NOMO-1 treated with DMSO at 0.1 percent for 48 hours (cell line): ENCODE measurements at regions not wholly inside any gene's neighbourhood (a gene's known extent, or its start where the extent isn't known, plus 50 kb on each side); places are given as distances from the start of the nearest gene placed in this dataset.
"Not testable (repeated sequence)": the region's sequence is repeated elsewhere in the genome, so short reads cannot be mapped to it uniquely, and the experiment has no call there.

Experiments
- DNase-seq: peaks from one replicate; lab custom pipeline; 2025; ENCODE audit not compliant: unreplicated experiment; lab: John Stamatoyannopoulos, UW

GRCh38 chr6:91994787-91995186 lies 1407.9 kb upstream of the MAP3K7 start:
- no peak for DNase-seq

GRCh38 chr6:91982559-91982958 lies 1395.7 kb upstream of the MAP3K7 start:
- no peak for DNase-seq

DNA sequence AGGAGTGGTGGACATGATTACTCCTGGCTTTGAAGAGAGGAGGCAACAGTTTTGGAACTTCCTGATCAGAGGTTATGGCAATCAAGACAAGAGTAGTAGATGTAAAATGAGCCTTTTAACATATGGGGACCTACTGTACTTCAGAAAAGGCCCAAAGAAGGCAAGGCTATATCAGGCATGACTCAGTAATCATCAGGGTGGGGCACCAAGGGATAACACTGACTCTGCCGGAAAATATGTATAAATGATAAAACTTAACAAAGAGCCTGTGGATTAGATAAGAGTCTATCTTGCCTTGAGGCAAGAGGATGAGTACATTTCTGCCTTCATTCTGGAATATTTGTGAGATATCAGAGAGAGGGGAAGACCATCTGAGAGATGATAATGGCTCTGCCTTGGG lies 1389.9 kb upstream of the MAP3K7 start:
- no peak for DNase-seq

GRCh38 chr6:91970700-91971099 lies 1383.8 kb upstream of the MAP3K7 start:
- DNase-seq, result no peak

DNA sequence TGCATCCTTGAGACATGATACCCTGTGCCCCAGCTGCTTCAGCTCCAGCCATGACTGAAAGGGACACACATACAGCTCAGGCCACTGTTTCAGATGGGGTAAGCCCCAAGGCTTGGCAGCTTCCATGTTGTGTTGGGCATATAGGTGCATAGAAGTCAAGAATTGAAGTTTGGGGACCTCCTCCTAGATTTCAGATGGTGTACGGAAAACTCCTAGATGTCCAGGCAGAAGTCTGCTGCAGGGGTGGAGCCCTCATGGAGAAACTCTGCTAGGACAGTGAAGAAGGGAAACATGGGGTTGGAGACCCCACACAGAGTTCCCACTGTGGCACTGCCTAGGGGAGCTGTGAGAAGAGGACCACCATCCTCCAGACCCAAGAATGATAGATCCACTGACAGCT lies 1379.0 kb upstream of the MAP3K7 start:
- no peak for DNase-seq

DNA sequence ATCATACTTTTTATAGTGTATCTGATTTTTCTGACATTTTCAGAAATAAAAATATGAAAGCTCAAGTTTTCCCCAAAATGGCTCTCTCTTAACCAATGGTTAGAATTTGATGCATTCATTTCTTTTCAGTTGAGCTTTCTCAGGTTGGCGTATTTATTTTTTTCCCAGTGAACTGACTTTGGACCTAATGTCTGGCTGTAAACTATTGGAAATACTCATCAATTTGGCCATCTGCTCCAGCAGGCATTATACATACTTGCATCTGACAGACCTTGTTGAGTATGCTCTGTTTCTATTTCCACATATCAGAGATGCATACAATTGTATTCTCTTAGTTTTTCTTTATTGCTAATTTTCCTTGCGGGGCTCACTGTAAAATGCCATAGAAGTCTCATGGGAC lies 1374.8 kb upstream of the MAP3K7 start:
- no peak for DNase-seq

GRCh38 chr6:91961236-91961635 lies 1374.4 kb upstream of the MAP3K7 start:
- no peak for DNase-seq

DNA sequence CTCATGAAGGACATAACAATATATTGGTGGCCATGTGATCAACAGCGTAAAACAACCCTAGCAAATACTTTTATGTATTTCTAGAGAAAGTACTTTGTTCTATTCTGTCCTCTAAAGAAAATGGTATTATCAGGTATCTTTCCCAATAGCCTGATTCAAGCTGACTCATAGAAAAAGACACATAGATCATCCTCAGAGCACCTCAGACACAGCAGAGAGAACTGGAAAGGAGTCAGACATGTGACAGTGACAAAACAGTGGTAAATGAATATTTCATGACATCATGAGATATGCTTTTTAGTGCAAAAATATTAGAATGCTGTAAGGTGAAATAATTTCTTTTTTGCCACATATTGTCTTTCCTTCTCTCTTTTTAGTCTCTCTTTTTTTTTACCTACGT lies 1355.0 kb upstream of the MAP3K7 start:
- DNase-seq, result no peak

DNA sequence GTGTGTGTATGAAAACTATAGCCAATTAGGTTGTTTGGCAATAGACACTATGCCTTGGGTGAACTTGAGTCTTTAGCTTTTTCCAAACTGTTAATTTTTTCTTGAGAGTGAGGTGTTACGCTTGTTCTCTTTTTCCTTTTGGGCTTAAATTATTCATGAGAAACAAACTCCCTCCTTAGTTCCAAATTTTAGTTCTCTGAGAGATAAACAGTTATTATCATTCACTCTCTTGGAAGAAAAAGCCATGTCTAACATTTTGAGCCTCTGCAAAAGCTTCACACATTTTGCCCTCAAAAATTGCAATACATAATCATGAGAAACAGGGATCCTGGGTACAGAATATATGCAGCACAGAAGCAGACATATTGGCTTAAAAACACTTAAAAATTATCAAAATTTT lies 1353.9 kb upstream of the MAP3K7 start:
- DNase-seq, result no peak

GRCh38 chr6:91926827-91927226 lies 1340.0 kb upstream of the MAP3K7 start:
- DNase-seq, result no peak

GRCh38 chr6:91926361-91926760 lies 1339.5 kb upstream of the MAP3K7 start:
- DNase-seq, result no peak

GRCh38 chr6:91911945-91912344 lies 1325.1 kb upstream of the MAP3K7 start:
- DNase-seq, result no peak

DNA sequence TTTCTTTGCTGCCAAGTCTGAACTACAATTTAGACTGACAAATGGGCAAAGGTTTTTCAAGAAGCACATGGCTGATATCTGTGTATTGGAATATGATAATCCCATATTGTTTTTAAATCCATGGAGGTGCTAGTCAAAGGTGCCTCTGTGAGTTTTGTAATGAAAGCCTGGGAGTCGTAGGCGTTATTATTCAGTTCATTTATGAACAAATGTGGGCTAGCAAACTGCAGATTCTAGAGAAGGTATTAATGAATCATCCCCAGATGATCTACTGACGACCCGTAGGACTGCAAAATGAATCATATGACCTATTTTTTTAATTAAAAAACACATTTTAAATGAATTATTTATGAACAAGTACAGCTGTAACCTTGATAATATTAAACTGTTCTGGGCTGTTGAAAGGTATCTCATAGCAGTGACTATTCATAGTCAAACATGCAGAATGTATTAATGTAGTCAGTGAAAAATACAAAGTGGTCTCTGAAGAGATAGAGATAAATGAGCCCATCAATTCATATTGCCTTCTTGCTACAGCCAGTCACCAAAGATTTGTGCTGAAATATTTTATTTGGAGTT lies 1317.8 kb upstream of the MAP3K7 start:
- no peak for DNase-seq

- DNase-seq, result no peak
These were observed 1308.9 kb upstream of the MAP3K7 start for GRCh38 chr6:91895599-91896285.

DNA sequence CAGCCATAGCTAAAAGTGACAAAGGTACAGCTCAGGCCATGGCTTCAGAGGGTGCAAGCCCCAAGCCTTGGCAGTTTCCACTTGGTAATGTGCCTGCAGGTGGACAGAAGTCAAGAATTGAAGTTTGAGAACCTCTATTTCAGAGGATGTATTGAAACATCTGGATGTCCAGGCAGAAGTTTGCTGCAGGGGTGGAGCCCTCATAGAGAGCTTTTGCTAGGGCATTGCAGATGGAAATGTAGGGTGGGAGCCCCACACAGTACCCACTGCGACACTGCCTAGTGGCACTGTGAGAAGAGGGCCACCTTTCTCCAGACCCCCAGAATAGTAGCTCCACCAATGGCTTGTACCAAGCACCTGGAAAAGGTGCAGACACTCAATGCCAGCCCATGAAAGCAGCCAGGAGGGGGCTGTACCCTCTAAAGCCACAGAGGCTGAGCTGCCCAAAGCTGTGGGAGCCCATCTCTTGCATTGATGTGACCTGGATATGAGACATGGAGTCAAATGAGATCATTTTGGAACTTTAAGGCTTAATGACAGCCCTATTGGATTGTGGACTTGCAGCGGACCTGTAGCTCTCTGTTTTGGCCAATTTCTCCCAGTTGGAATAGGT lies 1299.4 kb upstream of the MAP3K7 start:
- no peak for DNase-seq

GRCh38 chr6:91881791-91882190 lies 1294.9 kb upstream of the MAP3K7 start:
- DNase-seq, result not testable (repeated sequence)

DNA sequence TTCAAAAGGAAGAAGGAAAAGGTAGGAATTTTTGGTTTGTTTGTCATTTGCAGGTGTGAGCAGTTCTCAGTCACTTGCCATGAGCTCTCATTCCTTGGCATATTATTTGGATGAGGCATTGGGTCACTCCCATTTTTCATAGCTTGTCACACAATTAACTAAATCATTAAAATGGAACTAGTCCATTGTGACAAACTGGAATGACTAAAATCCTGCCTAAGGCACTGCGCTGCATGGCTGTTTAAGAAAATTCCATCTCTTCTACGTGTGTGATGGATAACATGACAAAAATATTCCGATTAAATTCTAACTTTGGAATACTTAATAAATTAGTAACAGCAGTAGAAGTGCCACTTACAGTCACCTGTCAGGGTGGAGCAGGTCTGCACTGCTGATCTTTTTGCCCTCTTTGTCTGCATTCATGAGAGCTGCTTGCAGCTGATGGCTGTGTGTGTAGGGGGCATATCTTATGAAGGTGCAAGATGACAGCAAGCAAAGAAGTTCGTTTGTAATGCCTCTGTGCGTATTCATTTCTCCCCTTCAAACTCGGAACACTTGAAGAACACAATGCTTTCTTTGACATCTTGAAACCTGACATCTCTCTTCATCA lies 1292.6 kb upstream of the MAP3K7 start:
- no peak for DNase-seq

GRCh38 chr6:91877994-91878393 lies 1291.1 kb upstream of the MAP3K7 start:
- no peak for DNase-seq

DNA sequence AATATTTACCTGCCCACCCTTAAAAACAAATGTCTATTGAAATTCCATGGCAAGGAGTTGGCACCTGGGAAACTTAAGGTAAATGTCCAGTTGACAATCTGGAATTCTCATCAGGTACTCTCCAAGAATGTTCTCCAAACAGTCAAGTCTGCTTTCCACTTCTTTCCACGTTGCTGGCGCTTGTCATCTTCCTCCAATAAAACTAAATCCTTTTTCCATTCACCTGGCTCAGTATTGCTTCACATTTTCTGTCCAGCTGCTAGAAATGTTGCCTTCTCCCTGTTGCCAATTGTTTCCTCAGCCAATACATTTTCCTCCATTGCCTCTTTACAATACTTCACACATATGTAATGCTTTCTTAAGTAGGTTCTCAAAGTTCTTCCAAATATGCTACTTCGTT lies 1288.1 kb upstream of the MAP3K7 start:
- DNase-seq, result no peak

DNA sequence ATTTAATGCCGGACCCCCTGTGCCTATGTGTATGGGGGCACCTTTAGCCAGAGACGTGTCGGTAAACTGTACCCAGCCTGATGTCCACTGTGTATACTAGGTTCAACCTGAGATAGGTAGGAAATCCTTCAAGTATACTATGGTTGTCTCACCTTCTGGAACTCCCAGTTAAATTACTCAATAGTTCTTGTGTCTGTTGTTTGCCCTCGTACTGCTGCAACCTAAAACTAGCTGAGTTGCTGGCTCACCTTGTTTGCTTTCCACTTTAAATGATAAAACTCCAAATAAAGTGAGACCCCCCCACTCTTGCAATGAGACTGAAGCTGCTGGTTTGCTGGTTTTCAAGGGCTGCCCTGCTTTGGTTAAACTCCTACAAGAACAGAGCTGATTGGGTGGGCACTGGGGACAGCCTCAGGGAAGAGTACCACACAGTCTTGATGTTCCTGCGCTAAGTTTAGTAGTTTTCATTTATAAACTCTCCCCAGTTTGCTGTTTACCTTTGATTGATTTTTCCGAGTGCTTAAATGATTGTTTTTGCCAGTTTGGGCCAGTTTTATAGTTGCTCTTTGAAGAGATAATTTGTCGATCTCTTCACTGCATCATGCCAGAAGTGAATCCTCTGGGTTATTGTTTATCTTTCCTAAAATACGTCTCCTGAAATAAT lies 1281.8 kb upstream of the MAP3K7 start:
- no peak for DNase-seq

DNA sequence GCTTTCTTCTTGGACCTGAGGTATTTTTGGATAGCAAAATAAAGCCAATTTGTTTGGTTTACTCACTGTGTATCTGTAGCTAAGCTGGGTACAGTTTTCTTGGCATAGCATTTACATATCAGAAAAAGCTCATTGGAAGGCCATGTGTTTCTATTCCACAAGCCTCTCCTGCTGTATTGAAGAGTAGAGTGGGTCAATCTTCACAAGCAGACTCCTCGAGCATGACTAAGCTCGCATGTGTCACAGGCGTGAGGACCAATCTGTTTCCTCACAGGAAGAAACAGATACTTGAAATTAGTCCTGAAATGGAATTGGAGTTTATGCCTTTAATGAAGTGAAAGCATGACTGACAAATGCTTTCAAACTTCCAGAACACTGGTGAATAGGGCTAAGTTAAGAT lies 1279.0 kb upstream of the MAP3K7 start:
- DNase-seq, result no peak

GRCh38 chr6:91864911-91865310 lies 1278.0 kb upstream of the MAP3K7 start:
- DNase-seq, result no peak
